Activated CD8-positive, alpha-beta memory T cell treated with anti-CD3 and anti-CD28 coated beads, Interleukin-2, amount 50 U/mL, for 4 hours (primary cell): ENCODE measurements at regions not wholly inside any gene's neighbourhood (a gene's known extent, or its start where the extent isn't known, plus 50 kb on each side); places are given as distances from the start of the nearest gene placed in this dataset.

Experiments used
- DNase-seq: peaks from one replicate; pipeline ENCODE4 v3.0.0-alpha.2; 2020

DNA sequence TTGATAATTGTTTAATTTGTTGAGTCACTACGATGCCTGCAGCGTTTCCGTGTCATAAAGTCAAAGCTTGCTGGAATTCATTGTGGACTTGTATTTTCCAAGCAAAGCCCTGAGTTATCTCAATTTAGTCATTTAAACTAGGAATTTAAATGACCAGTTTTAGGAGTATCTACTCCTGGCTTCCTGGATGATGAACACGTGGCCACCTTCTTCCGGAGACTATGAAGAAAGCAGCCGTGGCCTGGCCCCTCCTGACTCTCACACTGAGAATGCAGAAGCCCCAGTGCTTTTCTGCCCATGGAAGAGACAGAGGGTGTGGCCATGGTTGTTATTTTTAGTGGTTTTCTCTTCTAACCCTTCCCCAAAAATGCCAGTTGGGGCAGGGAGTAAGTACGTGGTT is 250.7 kb upstream of the GATB start:
- DNase-seq, result no peak

DNA sequence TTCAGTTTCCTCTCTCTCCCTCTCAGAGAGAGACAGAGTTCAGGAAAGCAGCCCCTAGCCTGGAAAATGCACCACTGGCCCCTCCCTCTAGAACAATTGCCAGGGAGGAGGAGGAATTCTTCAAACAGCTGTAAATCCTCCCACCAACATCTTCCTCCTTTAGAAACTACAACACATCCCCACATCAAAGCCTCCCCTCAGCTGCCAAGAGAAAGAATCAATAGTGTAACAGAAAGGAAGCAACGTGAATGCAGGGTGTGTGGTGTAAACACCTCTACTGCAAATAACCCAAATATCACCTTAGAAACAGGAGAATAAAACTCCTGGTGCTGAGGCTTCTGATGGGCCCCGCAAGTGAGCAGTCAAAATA is 249.9 kb upstream of the GATB start:
- no peak for DNase-seq

DNA sequence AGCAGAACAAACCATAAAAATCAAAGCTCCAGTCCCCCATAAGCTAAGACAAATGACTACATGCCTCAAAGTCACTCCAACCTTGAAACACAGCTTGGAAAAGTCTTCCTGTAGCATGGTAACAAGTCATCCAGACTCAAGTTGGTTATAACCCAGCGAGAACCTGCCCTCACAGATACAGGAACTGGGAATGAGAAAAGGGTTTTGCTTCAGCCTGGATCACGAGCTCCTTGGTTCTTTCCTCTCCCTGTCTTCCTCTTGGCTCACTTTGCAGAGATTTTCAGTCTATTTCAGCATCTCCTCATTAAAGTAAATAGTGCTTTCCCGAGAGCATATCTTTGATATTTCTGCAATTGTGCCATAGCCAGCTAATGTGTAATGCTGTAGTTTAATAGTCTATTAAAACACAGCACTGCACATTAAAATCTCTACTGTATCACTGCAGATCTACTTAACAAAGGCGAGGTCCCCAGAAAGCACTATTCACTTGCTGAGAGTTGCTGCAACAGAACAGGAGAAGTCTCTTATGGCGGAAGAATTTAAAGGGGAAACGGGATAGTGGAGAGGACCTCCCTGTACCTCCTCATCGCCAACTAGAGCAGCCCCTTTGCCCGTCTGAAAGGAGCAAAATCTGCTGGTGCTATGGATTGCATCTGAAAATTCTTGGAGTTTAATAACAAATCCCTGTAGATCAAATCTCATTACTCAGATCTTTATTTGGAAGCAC is 249.3 kb upstream of the GATB start:
- no peak for DNase-seq

DNA sequence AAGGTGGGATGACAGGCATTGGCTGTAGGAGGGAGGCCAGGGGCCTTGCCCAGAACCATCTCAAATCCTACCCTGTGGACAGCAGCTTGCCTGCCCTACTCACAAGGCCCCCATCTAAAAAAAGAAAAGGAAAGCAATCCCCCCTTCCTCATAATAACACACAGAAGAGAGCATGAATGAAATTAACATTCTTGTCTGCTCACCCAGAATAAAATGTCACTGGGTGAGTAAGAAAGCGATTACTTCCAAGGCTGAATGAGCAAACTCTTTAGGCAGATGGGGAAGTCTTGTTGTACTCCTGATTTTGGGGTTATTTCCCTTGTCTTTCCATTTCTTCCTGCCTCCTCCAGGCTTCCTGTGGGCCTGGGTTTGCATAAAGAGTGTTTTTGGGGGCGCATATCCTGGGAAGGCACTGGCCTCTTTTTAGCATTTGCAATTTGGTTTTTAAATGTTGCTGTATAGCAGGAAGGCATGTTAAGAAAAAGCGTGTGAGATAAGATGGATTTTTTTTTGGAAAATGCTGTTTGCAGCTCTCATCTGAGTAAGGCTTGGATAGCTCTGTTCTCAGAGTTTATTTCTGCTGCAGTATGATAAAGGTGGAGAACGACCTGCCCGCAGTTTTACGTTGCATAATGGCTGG is 248.3 kb upstream of the GATB start:
- DNase-seq, result no peak

DNA sequence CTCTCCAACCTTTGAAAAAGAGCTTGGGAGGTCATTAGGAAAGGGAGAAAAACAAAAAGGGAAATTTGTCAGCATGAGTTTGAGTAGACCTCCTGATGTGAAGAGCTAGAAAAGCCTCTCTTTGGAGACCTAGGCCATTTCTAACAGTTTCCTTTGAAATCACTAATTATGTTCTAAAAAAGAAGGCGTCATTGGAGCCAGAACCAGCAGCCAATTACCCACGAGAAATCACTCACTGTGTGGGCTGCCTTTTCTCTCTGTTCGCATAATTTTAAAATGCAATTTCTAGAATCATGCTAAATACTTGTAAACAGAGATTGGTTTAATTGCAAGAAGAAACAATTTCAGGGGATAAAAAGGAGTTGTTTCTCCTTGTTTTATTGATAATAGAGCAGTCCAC is 246.3 kb upstream of the GATB start:
- DNase-seq, result no peak

DNA sequence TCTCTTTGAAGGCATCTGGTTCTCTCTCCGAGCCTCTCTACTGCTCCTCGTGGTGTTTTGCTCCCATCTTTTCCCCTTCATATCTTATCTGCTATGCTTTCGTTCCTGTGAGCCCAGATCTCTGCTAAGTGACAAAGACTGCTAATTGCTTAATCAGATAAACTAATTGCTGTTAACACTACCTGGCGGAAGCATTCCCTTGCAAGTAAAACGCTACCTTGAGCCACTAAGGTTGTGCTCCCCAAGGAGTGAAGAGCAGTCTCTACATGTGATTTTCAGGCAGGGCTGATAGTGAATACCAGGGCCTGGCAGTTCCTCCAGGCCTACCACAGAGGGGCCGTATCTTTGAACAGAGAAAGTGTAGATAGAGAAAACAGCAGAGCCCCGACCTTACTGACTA is 244.0 kb upstream of the GATB start:
- no peak for DNase-seq

DNA sequence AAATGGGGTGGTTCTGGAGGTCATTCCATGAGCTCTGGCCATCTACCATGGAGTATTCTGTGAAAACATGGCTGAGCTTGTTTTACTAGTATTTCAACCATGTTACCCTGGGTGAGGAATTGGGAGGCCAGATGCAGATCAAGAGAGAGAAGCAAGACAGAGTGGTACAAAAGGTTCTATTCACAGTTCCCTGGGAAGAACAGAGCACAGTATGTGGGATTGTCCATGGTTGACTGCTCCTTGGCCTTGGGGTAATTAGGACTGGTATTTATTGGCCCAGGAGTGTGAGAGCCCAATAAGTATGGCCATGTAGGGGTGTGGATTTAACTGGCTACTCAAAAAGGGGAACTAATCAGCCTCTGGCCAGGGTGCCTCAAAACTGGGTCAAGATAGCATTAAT is 239.7 kb upstream of the GATB start:
- no peak for DNase-seq

DNA sequence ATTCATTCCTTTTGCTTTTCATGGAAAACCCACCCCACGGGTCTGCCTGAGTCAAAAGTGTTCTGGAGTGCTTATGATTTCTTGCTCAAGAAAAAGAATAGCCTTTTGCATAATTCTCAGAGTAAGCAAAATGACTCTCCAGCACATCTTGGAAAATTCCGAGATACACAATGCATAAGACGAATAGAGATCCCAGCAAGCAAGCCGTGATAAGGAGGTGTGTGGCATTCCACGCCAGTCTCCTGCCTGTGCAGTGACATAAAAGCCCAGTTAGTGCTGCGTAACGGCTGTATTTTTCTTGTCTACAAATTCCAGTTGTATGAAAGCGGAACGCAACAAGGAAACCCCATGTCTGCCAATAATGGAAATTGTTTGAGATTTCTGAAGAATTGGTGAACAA is 237.9 kb upstream of the GATB start:
- no peak for DNase-seq

DNA sequence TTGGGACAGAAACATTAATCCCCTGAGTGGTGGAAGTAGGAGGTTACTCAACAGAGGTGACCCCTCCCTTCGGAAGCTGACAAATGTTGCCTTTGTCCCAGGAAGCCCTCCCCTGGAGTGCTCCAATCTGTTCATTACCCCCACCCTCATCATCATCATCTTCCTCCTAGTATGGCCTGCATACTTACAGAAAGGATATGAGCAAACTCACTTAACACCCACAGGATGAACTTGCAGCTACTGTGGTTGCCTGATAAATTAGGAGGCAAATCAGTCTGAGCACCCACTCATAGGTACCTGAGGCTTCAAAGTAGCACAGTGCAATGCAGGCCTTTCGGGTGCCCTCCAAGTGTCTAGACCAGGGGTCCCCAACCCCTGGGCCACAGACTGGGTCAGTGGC is 236.7 kb upstream of the GATB start:
- DNase-seq, result no peak

DNA sequence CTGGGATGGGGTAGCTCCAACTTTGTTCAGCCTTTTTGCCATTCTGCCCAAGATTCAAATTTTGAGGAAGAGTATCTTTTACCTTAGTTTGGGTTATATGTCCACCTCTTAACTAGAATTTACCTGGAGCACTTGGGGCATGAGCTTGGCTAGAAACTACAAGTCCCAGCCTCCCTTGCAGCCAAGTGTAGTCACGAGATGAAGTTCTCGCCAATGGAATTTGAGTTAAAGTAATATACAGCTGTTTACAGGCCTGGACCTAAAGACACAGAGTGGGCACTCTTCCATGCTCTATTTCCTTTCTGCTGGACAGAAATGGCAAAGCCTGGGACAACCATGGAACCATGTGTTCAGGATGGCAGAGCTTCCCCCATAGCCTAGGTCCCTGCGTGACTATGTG is 233.6 kb upstream of the GATB start:
- DNase-seq, result no peak

DNA sequence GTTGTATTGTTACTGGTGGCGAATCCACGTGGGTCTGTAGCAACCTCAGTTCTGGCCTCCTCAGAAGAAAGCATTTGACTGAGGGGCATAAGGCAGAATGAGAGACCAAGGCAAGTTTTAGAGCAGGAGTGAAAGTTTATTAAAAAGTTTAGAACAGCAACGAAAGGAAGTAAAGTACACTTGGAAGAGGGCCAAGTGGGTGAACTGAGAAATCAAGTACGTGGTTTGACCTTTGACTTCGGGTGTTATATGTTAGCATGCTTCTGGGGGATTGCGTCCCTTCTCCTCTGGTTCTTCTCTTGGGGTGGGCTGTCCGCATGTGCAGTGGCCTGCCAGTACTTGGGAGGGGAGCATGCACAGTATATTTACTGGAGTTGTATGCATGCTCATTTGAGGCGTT is 232.7 kb upstream of the GATB start:
- DNase-seq, result no peak

DNA sequence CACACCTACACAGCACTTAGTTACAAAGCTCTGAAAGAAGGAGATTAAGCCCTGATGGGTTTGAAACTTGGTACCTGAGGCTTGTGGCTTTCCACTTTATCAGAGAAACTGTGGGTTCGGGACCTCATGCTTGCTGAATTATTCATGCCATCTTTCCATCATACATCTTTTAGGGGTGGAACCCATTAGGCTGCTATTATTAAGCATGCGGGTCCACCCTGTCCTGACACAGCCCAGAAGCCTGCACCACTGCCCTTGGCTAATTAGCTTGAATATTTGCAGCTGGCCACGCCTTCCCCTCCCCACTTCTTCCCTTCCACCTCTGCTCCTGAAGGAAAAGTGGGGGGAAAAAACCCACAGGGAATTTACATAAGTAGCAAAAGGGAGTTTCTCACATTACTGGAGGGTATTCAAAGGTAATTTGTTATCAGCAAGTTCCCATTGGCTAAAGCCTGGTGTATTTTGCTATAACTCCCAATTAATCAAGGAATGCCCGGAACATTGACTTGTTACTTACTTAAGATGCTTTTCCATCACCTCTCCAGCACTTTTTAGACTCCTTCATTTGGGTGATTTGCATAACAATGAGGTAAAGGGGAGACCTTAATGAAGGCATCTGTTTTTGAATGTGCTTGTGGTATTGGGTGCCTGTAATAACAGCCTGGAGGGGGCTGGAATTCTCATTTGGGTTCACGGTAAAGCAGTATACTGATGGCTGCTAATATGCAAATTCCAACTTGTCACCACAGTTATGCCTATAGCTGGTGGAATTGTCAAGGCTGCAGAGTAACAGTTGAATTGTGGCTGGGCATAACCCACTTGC is 231.7 kb upstream of the GATB start:
- no peak for DNase-seq

DNA sequence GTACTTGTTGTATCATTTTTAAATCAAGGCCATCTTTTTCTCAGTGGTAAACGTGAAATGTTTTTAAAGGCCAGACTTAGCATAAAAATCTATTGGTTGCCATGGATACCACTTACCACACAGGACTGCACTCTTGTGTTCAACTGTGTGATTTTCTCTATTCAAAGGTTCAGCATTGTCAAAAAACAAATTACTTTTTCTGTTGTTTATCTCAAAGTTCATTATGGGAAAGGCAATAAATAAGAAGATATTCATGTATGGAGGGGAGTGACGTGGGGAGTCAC is 231.0 kb upstream of the GATB start:
- no peak for DNase-seq

DNA sequence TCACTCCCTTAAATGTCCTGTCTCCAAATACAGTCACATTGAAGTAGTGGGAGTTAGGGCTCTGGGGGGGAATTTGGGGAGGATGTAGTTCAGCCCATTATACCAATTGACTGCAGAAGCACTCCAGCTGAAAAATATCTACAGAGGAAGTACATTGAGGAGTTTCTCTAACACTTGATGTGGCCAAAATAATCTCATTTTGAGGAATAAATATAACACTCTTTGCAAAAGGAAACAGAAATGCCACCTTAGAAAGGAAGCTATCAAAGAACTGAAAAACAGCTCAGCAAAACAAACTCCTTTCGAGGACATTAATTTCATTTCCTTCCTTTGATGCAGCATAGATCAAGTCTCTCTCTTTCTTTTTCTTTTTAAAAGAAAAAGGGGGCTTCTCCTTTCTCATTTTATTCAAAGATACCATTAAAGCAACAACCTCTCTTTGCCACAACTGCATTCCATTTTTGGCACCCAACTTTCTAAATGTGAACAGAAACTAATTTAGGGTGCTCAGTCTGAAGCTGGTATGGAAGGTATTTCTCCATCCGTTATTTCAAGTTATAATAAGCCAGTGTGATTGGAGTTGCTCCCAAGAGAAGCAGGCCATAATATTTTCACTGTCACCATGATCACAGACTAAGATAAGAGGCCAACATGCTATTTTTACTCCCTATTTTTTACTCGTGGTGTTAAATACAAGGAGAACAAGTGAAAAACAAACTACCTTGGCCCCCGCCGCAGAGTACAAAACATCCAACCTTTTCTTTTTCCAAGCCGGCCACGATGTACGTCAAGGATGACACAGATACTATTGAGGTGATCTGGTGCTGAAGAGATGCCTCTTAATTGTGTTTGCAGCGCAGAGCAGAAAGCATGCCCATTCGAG is 230.4 kb upstream of the GATB start:
- DNase-seq, result no peak

DNA sequence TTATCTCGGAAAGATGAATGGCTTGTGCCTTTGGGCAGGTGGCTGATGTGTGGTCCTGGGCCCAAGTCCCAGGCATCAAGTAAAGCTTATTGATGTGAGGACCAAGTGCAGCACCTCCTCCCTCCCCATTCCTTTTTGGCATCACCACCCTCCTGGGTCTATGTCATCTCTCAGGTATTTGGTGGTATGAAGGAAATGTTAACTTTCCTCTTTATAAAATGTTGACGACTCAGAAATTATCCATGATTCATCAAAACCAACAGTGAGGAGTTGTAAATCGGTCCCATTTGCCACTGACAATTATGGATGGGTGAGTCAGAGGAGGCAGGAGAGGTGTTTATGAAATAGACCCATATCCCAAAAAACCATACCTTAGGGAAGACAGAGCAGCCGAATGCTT is 229.4 kb upstream of the GATB start:
- DNase-seq, result no peak

DNA sequence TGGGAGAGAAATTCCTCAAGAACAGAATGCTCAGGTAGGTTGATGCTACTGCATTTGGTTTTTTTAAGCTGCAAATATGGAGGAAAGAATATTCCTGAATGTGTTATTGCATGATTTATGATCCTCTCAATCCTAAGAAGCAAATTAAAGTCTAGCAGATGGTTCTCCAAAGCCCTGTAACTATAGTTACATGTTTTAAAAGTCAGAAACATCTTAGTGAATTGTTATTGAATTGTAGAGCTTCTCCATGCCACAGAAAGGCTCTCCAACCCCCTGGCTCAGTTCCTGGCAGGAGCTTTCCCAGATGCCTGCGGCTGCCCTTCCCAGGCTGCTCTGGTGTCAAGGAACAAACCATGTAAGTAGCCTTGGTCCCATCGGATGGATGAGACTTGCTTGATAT is 227.8 kb upstream of the GATB start:
- DNase-seq, result no peak

DNA sequence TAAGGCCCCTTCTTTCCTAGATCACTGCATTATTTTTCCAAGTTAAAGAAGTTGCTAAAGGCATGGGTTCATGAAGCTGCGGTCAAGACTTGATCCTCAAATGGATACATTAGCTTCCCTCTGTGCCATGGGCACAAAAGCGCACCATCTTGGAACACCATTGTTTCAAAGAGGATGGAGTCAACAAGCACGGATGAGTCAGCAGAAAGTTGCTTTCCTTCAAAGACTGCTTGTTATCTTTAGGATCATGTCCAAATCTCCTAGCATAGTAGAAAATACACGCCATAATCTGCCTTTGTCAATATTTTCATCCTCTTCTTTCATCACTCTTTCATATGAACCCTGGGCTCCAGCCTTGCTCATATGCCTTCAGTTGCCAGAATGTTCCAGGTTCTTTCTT is 226.8 kb upstream of the GATB start:
- no peak for DNase-seq

DNA sequence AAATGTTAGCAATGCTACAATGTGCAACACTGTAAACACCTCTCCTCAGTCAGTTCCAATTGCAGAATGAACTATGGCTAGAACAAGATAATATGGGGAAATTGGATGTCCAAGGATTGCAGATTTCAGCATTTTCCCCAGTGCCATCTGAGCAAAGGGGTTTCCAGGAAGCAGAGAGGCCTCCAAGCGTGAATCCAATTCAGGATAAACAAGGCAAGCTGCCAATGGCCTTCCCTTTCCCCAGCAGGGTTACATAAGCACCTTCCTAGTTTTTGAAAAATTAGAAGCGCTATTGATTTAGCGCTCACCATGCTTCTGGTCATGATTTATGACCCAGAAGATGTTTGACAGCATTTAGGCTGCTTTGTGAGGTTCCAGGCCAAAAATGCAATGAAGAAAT is 223.0 kb upstream of the GATB start:
- no peak for DNase-seq

DNA sequence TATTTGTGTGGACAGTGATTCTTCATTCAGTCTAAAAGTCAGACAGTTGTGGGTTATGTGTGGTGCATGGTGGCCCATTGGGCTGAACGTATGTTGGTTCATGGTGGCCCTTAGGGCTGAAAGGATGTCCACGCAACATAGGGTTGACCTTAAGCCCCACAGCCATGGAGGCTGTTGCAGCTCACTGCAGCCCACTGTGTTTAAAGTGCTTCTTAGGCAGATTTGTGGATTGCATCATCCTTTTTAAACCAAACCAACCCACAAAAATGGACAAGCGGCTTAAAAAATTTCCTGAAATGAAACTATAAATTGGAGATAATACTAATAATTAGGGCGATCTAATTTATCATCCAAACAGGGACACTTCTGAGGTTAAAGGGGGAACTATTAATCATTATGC is 219.0 kb upstream of the GATB start:
- DNase-seq, result no peak

DNA sequence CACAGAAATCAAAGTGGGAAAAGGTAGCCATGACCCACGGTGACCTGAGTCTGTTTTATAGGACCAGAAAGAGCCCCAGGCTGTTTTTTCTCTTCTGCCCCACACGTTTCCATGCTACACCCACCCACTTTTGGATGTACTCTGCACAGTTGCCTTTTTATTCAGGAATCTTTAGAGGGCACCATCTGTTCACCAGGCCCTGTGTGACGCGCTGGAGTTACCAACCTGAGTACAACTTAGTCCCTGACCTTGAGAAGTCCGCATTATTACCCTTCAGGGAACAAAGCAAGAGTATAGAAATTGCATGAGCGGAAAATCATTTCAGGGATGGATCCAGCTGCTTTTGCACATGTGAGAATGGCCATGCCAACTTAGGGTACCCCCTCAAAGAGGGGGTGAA is 207.8 kb upstream of the GATB start:
- DNase-seq, result no peak

DNA sequence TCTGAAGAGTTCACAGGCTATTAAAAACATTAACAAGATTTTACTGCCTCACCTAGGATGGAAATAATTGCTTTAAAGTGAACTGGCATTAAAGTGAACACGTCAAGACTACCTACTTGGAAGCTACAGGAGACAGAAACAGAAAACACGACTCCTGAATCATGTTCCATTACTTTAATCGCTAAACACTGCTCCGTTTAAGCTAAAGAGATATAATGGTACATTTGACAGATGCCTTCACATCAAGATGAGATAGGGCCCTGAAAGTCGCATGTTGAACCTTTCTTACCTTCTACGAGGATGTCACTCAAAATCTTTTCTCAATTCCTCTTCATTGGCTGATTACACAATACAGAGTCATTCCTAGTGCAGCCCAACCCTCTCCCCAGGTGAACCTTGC is 206.3 kb upstream of the GATB start:
- DNase-seq, result no peak

DNA sequence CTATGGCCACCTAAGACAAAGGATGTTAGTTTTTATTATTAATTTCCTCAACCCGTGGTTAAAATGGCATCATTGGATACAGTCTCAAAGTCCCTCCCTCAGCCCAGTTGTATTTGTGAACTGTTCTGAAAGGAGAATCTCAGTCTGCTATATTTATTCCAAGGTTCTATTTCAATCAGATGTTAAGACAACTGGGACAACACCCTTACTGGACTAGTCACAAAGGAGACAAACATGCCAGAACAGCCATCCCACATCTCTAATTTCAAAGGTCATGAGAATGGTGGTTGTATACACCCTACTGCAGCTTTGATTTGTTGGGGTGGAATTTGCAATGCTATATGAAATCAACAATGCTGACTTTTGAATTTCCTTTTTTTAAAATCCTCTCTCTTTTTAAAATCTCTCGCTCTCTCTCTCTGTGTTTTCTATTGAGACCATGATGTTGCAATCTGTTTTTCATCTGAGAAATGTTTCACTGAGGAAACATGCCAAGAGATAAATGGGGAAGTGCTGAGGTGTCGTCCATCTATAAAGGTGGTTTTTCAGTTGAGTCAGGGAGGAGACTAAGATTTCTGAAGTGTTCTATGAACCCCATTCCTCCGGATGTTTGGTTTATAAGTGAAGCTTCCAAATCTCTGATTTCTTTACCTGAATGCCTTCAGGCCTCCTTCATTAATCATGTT is 201.5 kb upstream of the GATB start:
- no peak for DNase-seq

DNA sequence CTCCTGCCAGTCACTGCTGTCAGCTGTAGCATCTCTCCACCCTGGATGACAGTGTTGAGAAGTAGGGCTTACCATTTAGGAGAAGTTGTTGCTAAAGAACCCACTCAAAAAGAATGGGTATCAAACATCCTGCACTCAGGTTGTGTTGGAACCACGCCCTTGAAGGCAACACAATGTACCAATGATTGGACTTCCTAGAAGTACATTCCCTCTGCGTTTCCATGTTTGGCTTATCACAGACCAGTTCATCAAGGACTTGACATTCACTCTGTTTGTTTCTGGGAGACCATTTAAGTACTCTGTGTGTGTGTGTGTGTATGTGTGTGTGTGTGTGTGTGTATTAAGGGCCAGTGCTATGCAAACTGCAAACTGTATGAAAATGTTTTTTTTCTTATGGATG is 200.6 kb upstream of the GATB start:
- DNase-seq, result no peak
